Keratinocyte (primary cell): ENCODE measurements at regions not wholly inside any gene's neighbourhood (a gene's known extent, or its start where the extent isn't known, plus 50 kb on each side); places are given as distances from the start of the nearest gene placed in this dataset.

Experiments
- EZH2 ChIP-seq: IDR thresholded peaks from one replicate; pipeline ENCODE4 v1.6.1; 2012; ENCODE audit warnings: inconsistent platforms, mild to moderate bottlenecking, low read length, moderate library complexity
- TF ChIP-seq, protein P1 (sequence below), 3 experiments: IDR thresholded peaks in 1 of 3; conservative IDR thresholded peaks in 1 of 3; optimal IDR thresholded peaks in 1 of 3; 2 replicates in 2 of 3; 3 replicates in 1 of 3; pipeline versions ENCODE3 to v1.5.1; 2011; ENCODE audit warnings: low read length in 3 of 3, mild to moderate bottlenecking in 3 of 3, moderate library complexity in 2 of 3, control low read depth in 1 of 3, inconsistent platforms in 1 of 3; ENCODE audit not compliant: insufficient read depth in 2 of 3; ENCODE audit errors: extremely low read depth in 1 of 3

- TF ChIP-seq, protein P1, sequence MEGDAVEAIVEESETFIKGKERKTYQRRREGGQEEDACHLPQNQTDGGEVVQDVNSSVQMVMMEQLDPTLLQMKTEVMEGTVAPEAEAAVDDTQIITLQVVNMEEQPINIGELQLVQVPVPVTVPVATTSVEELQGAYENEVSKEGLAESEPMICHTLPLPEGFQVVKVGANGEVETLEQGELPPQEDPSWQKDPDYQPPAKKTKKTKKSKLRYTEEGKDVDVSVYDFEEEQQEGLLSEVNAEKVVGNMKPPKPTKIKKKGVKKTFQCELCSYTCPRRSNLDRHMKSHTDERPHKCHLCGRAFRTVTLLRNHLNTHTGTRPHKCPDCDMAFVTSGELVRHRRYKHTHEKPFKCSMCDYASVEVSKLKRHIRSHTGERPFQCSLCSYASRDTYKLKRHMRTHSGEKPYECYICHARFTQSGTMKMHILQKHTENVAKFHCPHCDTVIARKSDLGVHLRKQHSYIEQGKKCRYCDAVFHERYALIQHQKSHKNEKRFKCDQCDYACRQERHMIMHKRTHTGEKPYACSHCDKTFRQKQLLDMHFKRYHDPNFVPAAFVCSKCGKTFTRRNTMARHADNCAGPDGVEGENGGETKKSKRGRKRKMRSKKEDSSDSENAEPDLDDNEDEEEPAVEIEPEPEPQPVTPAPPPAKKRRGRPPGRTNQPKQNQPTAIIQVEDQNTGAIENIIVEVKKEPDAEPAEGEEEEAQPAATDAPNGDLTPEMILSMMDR (optimal IDR thresholded peaks at IDR 0.05 in 1 of 3, IDR thresholded peaks at IDR 0.05 in 1 of 3, conservative IDR thresholded peaks at IDR 0.05 in 1 of 3; ENCODE audit: extremely low read depth in 1 of 3, insufficient read depth in 2 of 3, low read length in 3 of 3): no peak
- TF ChIP-seq EZH2: no peak
Observed at GRCh38 chrX:65194547-65194946, 218.3 kb upstream of the ZC4H2 start.
